ENCODE measurements at regions not wholly inside any gene's neighbourhood (a gene's known extent, or its start where the extent isn't known, plus 50 kb on each side); places are given as distances from the start of the nearest gene placed in this dataset.
"Not testable (repeated sequence)": the region's sequence is repeated elsewhere in the genome, so short reads cannot be mapped to it uniquely, and the experiment has no call there.

DNA sequence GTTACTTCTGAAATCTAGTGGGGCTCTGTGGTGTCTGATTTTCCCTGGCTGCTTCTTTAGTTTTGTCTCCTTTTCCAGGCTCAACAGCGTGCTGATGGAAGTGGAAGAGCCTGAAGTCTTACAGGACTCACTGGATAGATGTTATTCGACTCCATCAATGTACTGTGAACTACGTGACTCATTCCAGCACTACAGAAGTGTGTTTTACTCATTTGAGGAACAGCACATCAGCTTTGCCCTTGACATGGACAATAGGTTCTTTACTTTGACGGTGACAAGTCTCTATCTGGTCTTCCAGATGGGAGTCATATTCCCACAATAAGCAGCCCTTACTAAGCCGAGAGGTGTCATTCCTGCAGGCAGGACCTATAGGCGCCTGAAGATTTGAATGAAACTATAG is 51.1 kb downstream of the NBPF8 start:
- ATAC-seq; intact Hi-C loops (cut with DNase I); DNase-seq (ENCODE audit: low spot score): not testable (repeated sequence)

DNA sequence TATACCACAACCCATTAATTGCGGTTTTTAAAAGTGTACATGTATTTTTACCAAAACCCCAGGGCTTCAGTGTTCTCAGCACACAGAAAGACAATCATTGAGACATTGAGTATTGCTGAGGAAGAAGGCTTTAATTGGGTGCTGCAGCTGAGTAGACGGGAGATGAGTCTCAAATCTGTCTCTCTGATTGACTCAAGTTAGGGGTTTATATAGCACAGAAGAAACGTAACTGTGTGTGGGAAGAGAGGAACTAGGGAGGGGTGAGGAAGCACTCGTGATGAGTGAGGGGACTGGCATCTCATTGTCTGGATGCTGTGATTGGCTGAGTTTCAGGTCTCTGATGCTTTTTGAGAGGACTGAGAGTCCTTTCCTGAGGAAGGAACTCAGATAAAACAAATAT is 62.8 kb downstream of the NBPF8 start:
- intact Hi-C loops (cut with DNase I); DNase-seq (ENCODE audit: low spot score); ATAC-seq: not testable (repeated sequence)

DNA sequence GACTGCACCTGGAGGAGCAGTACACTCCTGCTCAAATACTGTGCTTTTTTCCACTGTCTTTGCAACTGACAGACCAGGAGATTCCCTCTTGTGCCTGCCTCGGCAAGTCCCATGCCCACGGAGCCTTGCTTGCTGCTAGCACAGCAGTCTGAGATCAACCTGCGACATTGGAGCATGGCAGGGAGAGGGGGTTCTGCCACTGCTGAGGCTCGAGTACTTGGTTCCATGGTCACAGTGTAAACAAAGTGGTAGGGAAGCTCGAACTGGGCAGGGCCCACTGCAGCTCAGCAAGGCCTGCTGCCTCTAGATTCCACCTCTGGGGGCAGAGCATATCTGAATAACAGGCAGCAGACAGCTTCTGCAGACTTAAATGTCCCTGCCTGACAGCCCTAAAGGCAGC is 63.6 kb downstream of the NBPF8 start:
- intact Hi-C loops (cut with DNase I); ATAC-seq: not testable (repeated sequence)

DNA sequence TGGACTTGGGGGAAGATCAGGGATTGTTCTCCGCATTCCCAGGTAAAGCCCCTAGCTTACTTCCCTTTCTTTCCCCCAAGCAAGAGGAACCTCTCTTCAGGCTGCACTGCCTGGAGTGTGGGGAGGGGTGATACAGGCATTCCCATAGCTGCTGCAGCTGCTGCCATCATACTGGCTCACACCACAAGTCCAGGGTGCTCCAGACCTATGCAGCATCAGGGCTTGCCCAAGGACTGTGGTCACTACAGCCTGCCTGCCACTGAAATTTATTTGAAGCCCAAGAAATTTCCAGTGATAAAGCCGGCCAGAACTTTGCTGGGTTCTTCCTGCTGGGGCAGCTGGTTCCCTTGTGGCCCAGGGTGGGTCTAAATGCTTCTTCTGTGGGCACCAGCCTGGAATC is 72.7 kb downstream of the NBPF8 start:
- ATAC-seq; DNase-seq (ENCODE audit: low spot score); intact Hi-C loops (cut with DNase I): not testable (repeated sequence)

More for the DNA sequence above, 63.6 kb downstream of the NBPF8 start:
- DNase-seq (ENCODE audit: low spot score) = not testable (repeated sequence)

DNA sequence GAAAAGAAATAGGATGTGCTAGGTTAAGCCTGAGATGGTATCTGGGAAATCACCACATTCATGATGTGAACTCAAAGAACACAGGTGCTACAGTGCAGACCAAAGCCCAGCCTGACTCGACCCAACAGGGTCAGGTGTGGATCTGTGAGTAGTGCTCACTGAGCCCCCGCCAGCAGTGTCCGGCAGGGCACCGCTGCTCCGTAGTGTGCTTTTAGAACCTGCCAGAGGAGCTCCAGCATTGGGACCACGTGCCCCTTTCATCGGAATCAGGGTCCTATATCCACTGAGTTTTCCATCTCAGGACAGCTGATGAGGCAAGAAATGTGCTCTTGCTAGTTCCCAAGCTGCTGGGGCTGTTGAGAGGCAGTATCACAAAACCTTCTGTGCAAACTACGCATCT is 74.4 kb downstream of the NBPF8 start:
- ATAC-seq; intact Hi-C loops (cut with DNase I); DNase-seq (ENCODE audit: low spot score): not testable (repeated sequence)

DNA sequence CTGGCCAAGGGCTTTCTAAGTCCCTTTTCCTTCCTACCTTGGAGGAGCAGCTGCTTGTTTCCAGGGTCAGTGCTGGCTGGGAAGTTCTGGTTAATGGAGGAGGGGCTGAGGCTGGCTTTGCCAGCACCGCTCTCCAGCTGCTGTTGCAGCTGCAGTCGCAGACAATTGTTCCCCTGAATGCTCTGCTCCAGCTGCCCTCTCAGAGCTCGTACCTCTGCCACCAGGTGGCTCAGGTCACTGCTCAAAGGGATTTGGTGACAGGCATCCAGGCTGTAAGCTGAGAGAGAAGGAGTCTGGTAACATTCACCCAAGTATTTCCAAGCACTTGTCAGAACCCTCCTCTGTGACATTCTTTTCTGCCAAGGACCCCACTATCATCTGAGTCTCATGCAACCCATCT is 82.3 kb downstream of the NBPF8 start:
- DNase-seq (ENCODE audit: low spot score); ATAC-seq; intact Hi-C loops (cut with DNase I): not testable (repeated sequence)

DNA sequence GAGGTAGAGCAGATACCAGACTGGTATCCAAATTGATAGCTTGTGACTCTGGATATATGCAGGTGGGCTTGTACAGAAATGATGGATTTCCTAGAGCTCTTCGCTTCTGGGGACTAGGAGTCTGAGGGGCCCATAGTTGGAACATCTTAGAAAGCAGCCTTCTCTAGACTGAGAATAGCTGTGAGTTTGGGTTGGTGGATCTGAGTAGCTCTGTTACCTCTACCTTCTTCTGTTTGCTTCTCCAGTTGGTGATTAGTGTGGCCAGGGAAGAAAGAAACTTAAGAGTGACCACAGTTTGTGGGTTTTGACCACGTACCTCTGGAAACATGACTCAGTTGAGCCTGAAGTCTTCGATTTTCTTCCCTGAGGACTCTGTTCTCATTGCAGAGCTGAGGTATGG is 88.4 kb downstream of the NBPF8 start:
- ATAC-seq; intact Hi-C loops (cut with DNase I); DNase-seq (ENCODE audit: low spot score): not testable (repeated sequence)

DNA sequence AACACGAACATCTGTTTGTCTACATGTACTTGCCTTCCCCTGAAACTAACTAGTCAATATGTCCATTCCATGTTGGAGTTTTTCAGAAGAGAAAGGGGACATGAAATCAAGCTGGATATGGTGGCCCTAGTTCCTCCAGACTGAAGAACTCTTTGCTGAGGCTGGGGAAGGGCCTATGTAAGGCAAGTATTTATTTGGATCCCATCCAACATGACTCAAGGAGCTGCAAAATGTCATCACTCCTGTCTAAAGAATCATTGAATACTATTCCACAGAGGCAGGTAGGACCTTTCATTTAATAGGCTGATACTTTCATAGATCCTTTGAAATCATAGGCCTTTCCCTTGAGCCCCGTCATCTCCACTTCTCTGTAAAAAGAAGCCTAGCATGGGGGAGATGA is 91.5 kb downstream of the NBPF8 start:
- DNase-seq (ENCODE audit: low spot score); ATAC-seq; intact Hi-C loops (cut with DNase I): not testable (repeated sequence)

DNA sequence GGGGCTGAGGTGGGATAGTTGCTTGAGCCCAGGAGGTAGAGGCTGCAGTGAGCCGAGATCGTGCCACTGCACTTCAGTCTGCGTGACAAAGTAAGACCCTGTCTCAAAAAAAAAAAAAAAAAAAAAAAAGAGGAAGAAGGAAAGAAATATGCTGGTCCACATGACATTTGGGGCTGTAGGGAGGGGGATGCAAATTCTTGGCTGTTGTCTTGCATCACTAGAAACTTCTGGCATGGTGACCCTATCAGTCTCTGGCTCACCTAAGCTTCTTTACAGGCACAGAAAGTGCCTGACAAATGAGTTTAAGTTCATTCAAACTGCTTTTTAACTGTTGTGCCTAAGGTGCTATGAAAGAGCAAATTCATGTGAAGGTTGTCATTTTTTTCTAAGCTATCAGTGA is 93.5 kb downstream of the NBPF8 start:
- intact Hi-C loops (cut with DNase I); ATAC-seq: not testable (repeated sequence)

DNA sequence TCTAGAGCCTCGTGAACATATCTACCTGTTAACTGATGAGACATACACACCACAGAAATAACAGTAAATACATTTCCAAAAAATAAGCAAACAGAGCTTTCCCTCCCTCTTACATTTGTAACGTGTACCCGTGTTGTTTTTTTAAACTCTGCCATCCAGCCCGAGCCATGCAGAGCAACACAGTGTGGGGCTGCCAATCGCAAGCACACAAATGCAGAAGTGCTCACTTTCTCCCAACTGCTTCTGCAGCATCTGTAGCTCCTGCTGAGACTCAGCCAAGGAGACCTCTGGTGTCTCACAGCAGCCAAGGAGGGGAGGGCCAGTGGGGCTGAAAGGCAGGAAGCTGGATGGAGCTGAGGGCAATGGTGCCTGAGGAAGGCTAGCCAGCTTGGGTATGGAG is 94.4 kb downstream of the NBPF8 start:
- intact Hi-C loops (cut with DNase I); DNase-seq (ENCODE audit: low spot score): not testable (repeated sequence)

More for the DNA sequence above, 93.5 kb downstream of the NBPF8 start:
- not testable (repeated sequence) for DNase-seq (ENCODE audit: low spot score)

DNA sequence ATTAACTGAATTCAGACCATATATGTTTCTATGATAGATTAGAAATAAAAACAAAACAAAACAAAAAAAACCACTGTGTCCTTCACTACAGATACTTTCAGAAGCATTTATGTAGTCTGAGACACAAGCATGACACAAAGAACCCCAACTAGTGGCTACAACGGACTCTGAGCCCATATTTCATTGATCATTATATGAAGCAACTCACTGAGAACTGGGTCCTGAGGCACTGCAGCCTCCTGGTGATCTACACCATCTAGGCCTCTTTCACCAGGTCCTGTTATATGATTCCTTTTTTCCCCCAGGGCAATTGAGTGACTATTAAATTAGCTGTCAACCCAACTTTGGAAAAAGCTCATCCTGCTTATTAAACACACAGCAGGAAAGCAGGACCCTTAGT is 98.3 kb downstream of the NBPF8 start:
- DNase-seq (ENCODE audit: low spot score); intact Hi-C loops (cut with DNase I): not testable (repeated sequence)

More for the DNA sequence above, 94.4 kb downstream of the NBPF8 start:
- ATAC-seq = not testable (repeated sequence)

DNA sequence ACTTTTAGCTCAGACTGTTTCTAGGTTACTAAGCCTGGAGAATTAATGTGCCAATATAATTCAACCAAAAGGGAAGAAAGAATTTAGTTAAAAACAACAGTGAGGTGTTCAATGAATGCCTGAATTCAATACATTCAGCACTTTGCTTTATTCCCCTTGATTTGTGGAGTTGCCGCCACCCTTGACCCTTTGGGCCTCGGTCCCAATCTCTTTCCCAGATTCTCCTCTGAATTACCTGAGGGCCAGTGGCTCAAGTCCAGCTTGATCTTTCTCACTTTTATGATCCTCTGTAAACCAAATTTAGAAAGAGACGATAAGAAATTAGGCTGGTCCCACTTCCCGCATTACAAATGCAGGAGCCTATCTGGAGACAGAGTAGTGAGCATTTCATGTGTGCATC is 98.7 kb downstream of the NBPF8 start:
- DNase-seq (ENCODE audit: low spot score); ATAC-seq; intact Hi-C loops (cut with DNase I): not testable (repeated sequence)

More for the DNA sequence above, 98.3 kb downstream of the NBPF8 start:
- not testable (repeated sequence) for ATAC-seq

DNA sequence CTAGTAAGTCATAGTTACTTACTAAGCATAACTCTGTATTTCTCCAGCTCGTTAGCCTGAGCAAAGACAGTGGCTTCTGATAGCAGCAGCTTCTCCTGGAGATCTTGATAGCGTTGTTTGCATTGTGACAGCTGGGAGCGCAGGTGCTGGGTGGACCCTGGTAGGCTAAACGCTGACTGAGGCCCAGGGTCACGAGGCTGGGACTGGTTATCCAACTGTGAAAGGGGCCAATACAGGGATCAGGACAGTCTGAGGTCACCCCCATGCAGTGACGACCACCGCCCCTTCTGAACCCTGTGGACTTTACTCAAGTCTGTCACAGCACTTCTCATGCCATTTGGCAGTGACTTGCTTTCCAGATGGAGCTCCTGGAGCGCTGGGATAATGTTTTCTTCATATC is 104.4 kb downstream of the NBPF8 start:
- intact Hi-C loops (cut with DNase I); DNase-seq (ENCODE audit: low spot score); ATAC-seq: not testable (repeated sequence)

DNA sequence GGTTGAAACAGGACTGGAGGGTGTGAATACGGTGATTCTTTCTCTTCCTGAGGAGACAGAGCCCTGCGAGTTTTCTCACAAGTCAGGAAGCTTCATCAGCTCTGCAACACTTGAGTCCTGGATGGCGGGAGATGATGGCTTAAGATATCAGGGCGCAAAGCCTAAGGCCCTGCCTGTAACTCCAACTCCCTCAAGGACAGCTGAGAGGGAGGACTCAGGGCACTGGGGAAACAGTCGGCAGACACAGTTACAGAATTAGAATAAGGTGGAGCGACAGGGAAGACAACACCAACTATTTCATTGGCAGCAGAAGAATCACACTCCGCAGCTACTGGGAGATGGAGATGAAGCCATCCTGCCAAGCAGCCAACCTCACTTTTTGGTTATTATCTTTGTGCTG is 109.6 kb downstream of the NBPF8 start:
- DNase-seq (ENCODE audit: low spot score); intact Hi-C loops (cut with DNase I); ATAC-seq: not testable (repeated sequence)

DNA sequence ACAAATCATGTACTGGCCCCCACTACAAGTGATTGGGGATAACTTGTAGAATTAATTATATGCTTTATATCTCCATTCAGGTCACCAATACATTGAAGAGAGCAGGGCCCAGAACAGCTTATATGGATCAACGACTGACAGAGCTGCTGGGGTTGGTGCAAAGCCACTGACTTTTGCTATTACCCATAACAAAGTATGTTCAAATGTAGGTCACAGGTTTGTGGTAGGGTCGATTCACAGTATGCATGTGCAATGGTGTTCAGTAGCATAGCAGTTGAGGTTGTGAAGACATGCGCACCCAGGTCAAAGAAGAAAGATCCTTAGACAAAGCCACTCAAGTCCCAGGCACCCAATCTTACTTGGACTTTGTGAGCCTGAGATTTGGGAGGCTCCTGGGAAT is 110.6 kb downstream of the NBPF8 start:
- DNase-seq (ENCODE audit: low spot score); ATAC-seq; intact Hi-C loops (cut with DNase I): not testable (repeated sequence)

DNA sequence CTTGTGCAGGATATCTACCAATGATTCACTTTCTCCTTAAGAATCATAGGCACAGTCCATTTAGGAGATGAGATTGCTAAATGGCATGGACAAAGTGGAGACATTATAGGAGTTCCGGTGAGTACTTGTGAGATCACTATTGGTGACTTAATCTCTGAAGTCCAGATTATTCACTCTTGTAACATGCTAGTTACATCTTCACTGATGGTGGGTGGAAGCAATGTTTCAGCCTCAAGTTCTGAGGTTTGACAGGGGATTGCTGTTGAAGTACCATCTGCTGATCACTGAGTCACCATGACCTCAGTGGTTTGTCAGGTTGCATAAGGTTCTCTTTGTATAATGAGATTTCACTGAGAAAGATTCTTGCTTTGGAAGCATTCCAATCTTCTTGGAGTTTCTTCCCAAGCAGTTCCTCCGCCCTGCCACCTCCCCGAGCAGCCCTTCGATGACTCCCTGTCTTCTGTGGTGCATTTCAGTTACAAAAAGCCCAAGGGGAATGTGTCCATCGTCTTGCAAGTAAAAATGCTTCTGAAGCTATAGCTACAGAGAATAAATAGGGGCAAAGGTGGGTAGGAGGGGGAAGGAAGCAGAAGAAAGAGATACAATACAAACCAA is 114.7 kb downstream of the NBPF8 start:
- peak; percentile 34 for ATAC-seq
- intact Hi-C loops (cut with DNase I); DNase-seq (ENCODE audit: low spot score): not testable (repeated sequence)

DNA sequence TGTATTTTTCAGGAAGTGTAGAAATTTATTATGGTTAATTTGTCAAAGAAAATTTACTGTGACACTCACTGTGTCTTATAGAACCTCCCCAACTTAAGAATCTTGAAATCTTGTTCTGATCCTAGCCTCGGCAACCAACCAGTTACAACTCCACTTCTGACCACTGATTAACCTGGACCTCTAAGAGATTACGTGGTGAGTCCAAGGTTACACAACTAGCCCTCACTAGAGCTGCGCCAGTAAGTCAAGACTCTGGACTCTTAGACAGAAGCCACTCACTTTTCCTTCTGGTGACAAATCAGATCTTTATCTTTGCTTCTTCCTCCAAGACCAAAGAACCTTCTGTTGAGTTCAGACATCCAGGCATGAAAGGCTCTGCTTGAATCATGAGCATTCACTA is 116.6 kb downstream of the NBPF8 start:
- intact Hi-C loops (cut with DNase I); DNase-seq (ENCODE audit: low spot score); ATAC-seq: not testable (repeated sequence)

DNA sequence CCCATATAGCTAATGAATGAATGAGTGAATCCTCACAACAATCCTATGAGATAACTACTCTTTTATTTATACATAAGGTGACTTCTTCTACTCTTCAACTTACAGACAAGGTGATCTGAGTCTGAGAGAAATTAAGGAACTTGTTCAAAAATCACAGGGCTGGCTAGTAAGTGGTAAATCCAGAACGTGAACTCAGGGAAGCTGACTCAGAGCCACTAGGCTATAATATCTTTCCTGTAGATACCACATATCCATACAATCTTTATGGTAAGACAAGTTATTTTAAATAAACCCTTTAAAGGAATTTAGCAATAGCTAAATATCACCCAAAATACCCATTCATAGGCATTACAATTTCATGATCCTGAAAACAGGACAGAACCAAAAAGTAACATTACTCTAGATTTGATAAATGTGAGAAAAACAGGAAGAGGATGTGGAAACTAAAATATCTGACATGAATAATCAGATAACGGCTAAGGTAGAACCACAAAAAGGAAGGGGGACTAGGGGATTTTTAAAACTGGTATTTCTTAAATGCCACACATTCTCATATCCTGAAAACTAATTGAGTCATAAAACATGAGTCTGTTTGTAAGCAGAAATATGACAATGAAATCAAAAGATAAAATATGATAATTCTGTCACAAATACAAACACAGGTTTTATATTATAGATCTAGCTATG is 119.7 kb downstream of the NBPF8 start:
- DNase-seq (ENCODE audit: low spot score); ATAC-seq; intact Hi-C loops (cut with DNase I): not testable (repeated sequence)

DNA sequence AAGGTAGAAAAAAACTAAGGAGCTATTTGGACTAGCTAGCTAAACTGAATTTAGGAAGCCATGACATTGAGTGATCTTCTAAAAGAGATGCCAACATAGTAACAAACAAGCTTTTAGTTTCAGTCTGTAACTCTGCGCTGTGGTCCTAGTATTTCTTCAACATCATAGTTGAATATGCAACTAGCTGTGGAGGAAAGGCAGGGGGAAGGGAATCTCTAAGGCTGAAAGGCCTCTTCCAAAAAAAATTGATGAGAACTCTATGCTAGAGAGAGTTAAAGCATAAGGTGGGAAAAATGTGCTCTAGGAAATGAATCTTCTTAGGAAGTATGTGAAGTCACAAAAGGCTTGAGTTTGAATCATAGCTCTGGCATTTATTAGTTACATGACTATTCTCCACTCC is 120.2 kb downstream of the NBPF8 start:
- intact Hi-C loops (cut with DNase I); ATAC-seq; DNase-seq (ENCODE audit: low spot score): not testable (repeated sequence)

DNA sequence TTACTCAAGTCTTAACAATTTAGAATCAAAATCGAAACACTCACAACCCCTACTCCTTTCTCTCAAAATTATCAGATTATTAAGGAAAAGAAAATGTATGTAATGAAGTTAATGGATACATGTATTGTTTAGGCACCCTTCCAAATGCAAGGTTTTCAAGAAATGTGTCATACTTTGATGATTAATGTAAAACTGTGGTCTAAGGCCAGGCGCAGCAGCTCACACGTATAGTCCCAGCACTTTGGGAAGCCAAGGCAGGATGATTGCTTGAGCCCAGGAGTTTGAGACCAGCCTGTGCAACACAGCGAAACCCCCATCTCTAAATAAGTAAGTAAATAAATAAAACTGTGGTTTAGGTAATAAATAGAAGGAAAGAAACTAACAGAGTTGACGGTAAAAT is 126.6 kb downstream of the NBPF8 start:
- ATAC-seq; DNase-seq (ENCODE audit: low spot score); intact Hi-C loops (cut with DNase I): not testable (repeated sequence)
